HG03045 (cell line): ENCODE measurements at regions not wholly inside any gene's neighbourhood (a gene's known extent, or its start where the extent isn't known, plus 50 kb on each side); places are given as distances from the start of the nearest gene placed in this dataset.

Experiments used
- ATAC-seq: cut with Tn5 transposase; IDR thresholded peaks from one replicate; pipeline ENCODE4 v1.9.1; 2021; ENCODE audit warnings: mild to moderate bottlenecking, moderate library complexity; ENCODE audit not compliant: unreplicated experiment

- ATAC-seq = no peak
Observed at GRCh38 chr13:64428196-64428595, 2801.9 kb downstream of the PCDH9 start.

- no peak for ATAC-seq
Observed at GRCh38 chr13:64423467-64423866, 2806.7 kb downstream of the PCDH9 start.

DNA sequence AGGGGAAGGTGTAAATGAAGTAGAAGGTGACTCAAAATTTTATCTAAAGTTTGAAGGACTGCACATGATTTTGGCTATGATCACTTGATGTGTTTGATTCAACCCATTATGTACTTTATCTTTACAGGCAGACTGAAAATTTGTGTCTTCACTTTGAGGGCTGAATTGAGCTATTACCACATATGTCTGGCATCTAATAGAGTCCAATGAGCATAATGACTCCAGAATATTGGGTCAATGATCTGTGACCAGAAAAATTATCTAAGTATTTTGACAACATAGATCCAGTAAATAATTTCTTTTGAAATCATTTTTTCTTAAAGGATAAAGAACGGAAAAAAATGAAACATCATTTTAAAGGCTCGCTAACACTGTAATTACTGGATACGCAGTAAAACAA lies 2810.0 kb downstream of the PCDH9 start:
- no peak for ATAC-seq

DNA sequence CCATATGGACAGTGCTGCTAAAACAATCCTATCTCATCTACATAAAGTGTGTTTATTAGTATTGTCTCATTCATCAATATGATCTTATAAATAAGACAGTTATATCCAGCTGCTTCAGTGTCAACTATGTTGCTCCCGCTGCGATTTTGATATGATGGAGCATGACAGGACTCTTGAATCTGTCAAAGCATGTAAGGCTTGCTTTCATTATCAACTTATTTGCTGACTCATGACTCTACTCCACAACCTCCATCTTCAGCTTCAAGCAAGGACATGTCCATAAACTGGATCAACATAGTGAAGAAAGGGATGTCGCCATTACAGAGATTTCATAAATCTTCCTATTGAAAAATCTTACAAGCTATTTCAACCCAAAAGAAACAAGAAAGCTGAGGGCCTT lies 2812.6 kb downstream of the PCDH9 start:
- ATAC-seq = no peak

DNA sequence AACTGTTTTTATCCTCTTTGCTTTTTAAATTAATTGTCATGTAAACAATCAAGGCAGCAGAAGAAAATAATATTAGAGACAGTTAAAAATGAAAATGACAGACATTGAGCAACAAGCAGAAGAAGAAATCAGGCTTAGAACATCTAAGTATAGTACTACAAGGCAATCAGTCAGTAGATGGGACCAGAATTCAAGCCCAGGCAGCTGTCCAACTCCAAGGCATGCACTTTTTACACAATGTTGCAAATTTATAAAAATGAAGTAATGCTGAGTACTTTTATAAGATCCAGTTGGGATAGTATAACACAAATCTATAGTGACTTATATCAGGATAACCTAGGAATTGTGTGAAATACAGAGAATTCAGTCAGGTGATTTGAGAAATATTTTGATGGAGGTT lies 2815.8 kb downstream of the PCDH9 start:
- no peak for ATAC-seq

DNA sequence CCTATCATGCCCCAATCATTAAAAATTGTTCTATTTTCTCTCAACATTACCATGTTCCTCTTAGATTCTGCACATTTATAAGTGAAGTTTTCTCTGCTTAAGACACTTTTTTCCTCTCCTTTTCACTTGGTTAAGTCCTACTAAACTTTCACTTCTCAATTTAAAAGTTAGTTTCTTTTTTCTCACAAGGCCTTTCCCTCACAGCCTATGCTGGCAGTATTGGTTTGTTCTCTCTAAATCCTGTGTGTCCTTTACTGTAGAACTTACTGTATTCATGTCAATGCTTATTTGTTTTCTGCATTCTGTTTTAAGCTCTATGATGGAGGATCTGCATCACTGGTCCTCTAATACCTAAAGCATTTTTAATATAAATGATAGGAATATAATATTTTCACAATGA lies 2816.6 kb downstream of the PCDH9 start:
- no peak for ATAC-seq

DNA sequence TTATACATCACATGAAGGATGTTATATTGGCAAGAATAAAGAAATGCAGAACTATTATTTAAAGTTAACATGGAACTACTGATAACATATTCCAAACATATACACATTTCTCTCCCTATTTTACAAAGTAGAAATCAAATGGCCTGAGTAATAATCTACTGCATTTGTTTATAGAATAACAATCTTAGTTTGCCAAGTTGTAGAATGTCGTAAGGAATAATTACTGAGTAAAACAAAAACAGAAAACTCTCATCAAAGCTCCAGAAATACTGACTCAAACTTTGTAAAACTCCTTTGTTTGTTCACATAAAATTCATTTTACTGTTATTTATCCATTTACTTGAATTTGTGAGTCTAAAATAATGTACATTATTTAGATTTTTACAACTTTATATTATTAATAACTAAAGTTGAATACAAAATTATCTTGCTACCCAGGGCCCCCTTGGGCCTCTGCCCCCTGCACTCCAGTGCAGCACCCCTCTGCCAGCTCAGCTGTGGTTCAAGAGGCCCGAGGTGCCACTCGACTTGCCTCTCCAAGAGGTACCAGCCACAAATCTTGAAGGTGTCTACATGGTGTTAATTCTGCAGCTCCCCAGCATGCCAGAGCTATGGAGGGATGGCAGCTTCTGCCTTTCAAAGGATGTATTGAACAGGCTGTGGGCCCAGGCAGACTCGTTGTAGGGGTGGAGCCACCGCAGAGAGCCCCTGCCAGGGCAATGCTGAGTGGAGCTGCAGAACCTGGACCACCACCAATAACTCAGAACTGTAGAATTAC lies 2819.7 kb downstream of the PCDH9 start:
- ATAC-seq = no peak

GRCh38 chr13:64397701-64398100 lies 2832.4 kb downstream of the PCDH9 start:
- ATAC-seq = no peak

DNA sequence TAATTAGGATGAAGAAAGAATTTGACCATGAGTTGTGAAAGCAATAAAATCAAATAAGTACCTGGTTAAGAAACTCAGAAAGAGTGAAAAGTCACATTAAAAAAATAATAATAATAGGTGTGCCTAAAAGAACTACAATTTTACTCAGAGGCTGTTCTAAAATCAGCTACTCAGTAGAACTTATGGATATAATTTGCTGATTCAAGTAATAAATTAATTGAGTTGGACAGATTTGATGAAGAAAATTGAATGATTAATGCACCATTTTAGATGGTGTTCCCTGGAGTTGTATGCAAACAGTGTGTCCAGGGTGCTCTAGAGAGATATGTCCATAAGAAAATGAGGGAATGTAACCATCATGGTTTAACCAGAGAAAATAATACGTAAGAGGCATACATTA lies 2852.5 kb downstream of the PCDH9 start:
- ATAC-seq = no peak

GRCh38 chr13:64371461-64371860 lies 2858.7 kb downstream of the PCDH9 start:
- no peak for ATAC-seq

DNA sequence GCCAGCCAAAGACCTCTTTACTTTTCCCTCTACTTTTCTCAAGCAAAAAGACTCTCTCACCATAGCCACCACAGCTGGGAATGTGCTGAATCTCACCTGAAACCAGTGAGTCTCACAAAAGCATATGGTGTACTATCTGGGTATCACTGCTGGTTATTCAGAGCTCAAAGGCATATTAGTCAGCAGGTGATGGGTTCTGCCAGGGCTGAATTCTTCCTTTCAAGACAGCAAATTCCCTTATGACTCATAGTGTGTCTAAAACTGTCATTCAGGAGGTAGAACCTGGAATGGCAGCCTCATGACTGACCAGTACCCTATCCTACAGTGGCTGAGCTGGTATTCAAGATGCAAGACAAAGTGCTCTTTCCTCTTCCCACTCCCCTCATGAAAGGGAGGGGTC lies 2859.1 kb downstream of the PCDH9 start:
- ATAC-seq = no peak

DNA sequence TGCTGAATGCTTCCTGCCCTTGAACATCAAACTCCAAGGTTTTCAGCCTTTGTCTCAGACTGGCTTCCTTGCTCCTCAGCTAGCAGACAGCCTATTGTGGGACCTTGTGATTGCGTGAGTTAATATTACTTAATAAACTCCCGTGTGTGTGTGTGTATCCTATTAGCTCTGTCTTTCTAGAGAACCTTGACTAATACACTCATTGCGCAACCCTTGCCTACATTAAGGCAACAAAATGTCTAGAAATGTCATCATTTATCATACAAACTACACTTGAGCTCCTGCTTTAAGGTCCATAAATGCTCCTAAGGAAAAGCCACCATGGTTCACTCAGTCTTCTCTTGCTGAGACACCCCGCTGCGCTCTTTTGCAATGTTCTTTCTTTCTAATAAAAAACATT lies 2861.0 kb downstream of the PCDH9 start:
- ATAC-seq = no peak

- no peak for ATAC-seq
Observed at GRCh38 chr13:64362564-64362963, 2867.6 kb downstream of the PCDH9 start.

DNA sequence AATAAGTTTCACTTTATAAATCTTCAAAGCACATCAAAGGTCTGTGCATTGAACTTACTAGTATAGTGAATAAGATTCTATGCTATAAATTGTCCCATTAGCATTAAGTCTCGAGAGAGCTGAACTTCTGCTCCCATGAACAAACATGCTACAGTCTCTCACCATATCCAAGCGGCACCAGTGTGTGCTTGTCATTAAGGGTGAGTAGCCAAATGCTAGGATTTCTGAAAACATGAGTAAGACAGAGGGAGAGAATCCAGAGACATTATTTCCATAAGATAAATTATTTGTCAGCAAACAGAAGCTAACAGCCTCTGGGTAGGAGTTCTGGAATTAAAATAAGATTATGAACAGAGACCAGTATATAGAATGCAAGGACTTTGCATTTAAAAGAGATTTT lies 2882.5 kb downstream of the PCDH9 start:
- ATAC-seq = no peak

GRCh38 chr13:64339373-64340063 lies 2890.6 kb downstream of the PCDH9 start:
- no peak for ATAC-seq

GRCh38 chr13:64338671-64339070 lies 2891.5 kb downstream of the PCDH9 start:
- no peak for ATAC-seq

DNA sequence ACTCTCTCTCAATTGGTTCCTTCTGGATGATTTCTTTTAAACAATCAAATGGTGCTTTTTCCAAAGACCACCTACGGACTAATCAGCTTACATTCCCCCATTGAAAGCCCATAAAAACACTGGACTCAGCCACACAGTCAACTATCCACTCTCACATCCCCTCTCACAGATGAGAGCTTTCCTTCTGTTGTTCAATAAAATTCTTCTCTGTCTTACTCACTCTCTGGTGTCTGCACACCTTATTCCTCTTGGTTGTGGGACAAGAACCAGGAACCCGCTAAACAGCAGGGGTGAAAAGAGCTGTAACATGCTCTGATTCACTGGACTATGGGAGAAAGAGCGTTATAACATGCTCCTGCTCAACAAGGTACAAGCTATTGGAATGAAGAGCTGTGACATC lies 2896.2 kb downstream of the PCDH9 start:
- no peak for ATAC-seq

- no peak for ATAC-seq
Observed at GRCh38 chr13:64332048-64332447, 2898.1 kb downstream of the PCDH9 start.

- ATAC-seq = no peak
Observed at GRCh38 chr13:64327505-64328194, 2902.5 kb downstream of the PCDH9 start.

GRCh38 chr13:64314331-64314730 lies 2898.7 kb upstream of the PCDH20 start:
- ATAC-seq = no peak

DNA sequence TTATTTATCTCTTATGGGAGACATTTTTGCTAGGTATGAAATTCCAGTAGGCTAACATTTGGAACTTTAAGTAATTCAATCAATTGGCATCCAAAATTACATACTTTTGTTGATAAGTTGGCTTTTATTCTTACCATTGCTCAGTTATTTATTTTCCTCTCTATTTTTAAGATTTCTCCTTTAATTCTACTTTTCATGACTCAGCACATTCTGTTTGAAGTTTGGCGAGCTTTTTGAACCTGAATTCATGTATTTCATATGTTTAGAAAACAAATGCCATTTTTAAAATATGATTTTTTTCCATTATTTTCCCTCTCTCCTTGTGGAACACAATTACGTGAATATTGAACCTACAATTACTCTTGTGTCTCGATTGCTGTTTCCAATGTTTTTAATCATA lies 2896.3 kb upstream of the PCDH20 start:
- no peak for ATAC-seq

DNA sequence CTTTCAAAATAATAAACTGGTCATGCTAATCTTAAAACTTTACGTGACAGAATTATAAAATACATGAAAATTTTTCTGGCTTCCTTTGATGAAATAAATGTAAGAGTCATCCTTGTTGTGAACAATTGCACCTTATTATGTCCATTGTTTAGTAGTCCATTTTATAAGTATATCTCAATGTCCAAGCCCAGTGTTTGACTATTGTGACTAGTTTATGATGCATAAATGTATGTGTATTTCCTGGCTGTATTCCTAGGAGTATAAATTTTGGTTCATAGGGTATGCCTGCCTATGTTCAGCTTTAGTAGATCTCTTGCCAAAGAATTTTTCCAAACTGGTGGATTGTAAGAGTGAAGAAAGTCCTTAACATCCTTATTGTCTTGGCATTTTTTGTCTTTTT lies 2895.5 kb upstream of the PCDH20 start:
- ATAC-seq = no peak
